Thyroid gland (tissue), 4 donors: ENCODE measurements at regions not wholly inside any gene's neighbourhood (a gene's known extent, or its start where the extent isn't known, plus 50 kb on each side); places are given as distances from the start of the nearest gene placed in this dataset.

ENCODE experiments used
- CTCF ChIP-seq, 6 experiments: fragments of 200-600 bp in 3 of 6; fragments of 450-650 bp in 3 of 6; sonication (generic) in 3 of 6; IDR thresholded peaks; one replicate each; pipeline ENCODE4 v1.5.1; 2016 to 2019; ENCODE audit warnings: antibody characterized with exemption in 6 of 6, mild to moderate bottlenecking in 2 of 6, inconsistent platforms in 1 of 6, moderate library complexity in 1 of 6
- POLR2A ChIP-seq, 2 donors: fragments of 450-650 bp; IDR thresholded peaks; one replicate each; pipeline ENCODE4 v1.6.1; 2017; ENCODE audit warnings: antibody characterized with exemption in 2 of 2, mild to moderate bottlenecking in 2 of 2, moderate library complexity in 1 of 2

- TF ChIP-seq CTCF (IDR thresholded peaks at IDR 0.05) = no peak
- no peak for TF ChIP-seq POLR2A (IDR thresholded peaks at IDR 0.05)
These were observed 176.9 kb downstream of the UBE2E3 start for GRCh38 chr2:181157326-181157725.
